ENCODE measurements at regions not wholly inside any gene's neighbourhood (a gene's known extent, or its start where the extent isn't known, plus 50 kb on each side); places are given as distances from the start of the nearest gene placed in this dataset.
"Not testable (repeated sequence)": the region's sequence is repeated elsewhere in the genome, so short reads cannot be mapped to it uniquely, and the experiment has no call there.

GRCh38 chr5:101505891-101506570 is 602.9 kb upstream of the ST8SIA4 start:
- H3K4me1 ChIP-seq (ENCODE audit: control insufficient read depth, insufficient read depth, low read length): no peaks in the 10 kb centered on the region

DNA sequence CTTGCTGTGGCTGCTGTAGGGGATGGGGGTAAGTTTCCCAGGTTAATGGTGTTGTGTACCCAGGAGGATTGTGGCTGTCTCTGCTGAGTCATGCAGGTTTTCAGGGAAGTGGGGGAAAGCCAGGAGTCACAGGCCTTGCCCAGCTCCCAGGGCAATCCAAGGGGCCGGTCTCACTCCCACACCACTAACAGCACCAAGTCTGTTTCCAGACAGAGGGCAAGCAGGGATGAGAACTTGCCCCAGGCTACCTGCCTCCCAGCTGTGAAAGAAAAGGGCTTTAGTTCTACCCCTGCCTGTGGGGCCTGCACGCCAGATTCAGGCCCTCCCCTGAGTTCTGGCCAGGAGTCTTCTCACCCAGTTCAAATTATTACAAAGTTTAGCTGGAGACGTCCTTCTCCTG is 579.8 kb upstream of the ST8SIA4 start:
- Histone ChIP-seq H3K27me3 (ENCODE audit: control insufficient read depth, insufficient read depth, low read length, poor library complexity, severe bottlenecking) (no peaks in the 10 kb centered on the region), H3K4me1 (ENCODE audit: control insufficient read depth, insufficient read depth, low read length) (no peaks in the 10 kb centered on the region), H3K36me3 (ENCODE audit: control insufficient read depth, insufficient read depth, low read length) (no peaks in the 10 kb centered on the region), H3K9me3 (ENCODE audit: control insufficient read depth, low read length) (no peaks in the 10 kb centered on the region), H3K4me3 (ENCODE audit: insufficient read depth, low read depth, low read length) (no peak overlapping the region), H3K27ac (ENCODE audit: insufficient read depth, low read depth, low read length, poor library complexity, severe bottlenecking) (no peak overlapping the region)
- WGBS, 2 experiments: 60 to 62% methylated on average over 3 of the region's 3 CpGs

More at GRCh38 chr5:101505891-101506570, 602.9 kb upstream of the ST8SIA4 start:
- no peaks in the 10 kb centered on the region for H3K27me3 ChIP-seq (ENCODE audit: control insufficient read depth, insufficient read depth, low read length, poor library complexity, severe bottlenecking)
- no peaks in the 10 kb centered on the region for H3K36me3 ChIP-seq (ENCODE audit: control insufficient read depth, insufficient read depth, low read length)
- no peak overlapping the region for H3K27ac ChIP-seq (ENCODE audit: insufficient read depth, low read depth, low read length, poor library complexity, severe bottlenecking)
- H3K9me3 ChIP-seq (ENCODE audit: control insufficient read depth, low read length): no peaks in the 10 kb centered on the region
- WGBS, 2 experiments: 94 to 96% methylated on average over 25 of the region's 25 CpGs
- no peak overlapping the region for H3K4me3 ChIP-seq (ENCODE audit: insufficient read depth, low read depth, low read length)

- Histone ChIP-seq H3K4me1 (ENCODE audit: control insufficient read depth, insufficient read depth, low read length) (no peaks in the 10 kb centered on the region), H3K9me3 (ENCODE audit: control insufficient read depth, low read length) (no peaks in the 10 kb centered on the region), H3K27me3 (ENCODE audit: control insufficient read depth, insufficient read depth, low read length, poor library complexity, severe bottlenecking) (no peaks in the 10 kb centered on the region), H3K36me3 (ENCODE audit: control insufficient read depth, insufficient read depth, low read length) (no peaks in the 10 kb centered on the region), H3K4me3 (ENCODE audit: insufficient read depth, low read depth, low read length) (no peak overlapping the region), H3K27ac (ENCODE audit: insufficient read depth, low read depth, low read length, poor library complexity, severe bottlenecking) (no peak overlapping the region)
- 100% methylated on average over 1 of the region's 1 CpG; no CpG with 5 or more reads in 1 of the 2 experiments for WGBS, 2 experiments
These were observed 570.4 kb upstream of the ST8SIA4 start for GRCh38 chr5:101473483-101473882.

GRCh38 chr5:101461455-101461854 is 558.4 kb upstream of the ST8SIA4 start:
- no peaks in the 10 kb centered on the region for H3K9me3 ChIP-seq (ENCODE audit: control insufficient read depth, low read length)
- H3K27me3 ChIP-seq (ENCODE audit: control insufficient read depth, insufficient read depth, low read length, poor library complexity, severe bottlenecking): no peaks in the 10 kb centered on the region
- no peak overlapping the region for H3K4me3 ChIP-seq (ENCODE audit: insufficient read depth, low read depth, low read length)
- H3K27ac ChIP-seq (ENCODE audit: insufficient read depth, low read depth, low read length, poor library complexity, severe bottlenecking): no peak overlapping the region
- H3K4me1 ChIP-seq (ENCODE audit: control insufficient read depth, insufficient read depth, low read length): no peaks in the 10 kb centered on the region
- no peaks in the 10 kb centered on the region for H3K36me3 ChIP-seq (ENCODE audit: control insufficient read depth, insufficient read depth, low read length)

DNA sequence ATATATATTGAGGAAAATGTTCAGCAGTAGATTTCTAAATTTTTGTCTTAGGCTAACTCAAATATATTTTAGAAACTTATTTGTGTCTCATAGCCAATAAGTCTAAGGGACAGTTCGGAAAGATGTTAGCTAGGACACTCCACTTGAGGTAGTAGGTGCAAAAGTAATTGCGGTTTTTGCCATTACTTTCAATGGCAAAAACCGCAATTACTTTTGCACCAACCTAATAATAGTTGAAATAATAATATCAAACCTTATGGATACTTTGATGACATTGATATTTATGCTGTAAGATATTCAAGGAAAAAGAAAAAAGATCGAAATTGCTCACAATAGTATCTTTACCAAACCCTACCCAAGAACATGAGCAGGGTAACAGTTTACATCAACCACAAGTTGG is 555.5 kb upstream of the ST8SIA4 start:
- no peaks in the 10 kb centered on the region for H3K4me1 ChIP-seq (ENCODE audit: control insufficient read depth, insufficient read depth, low read length)
- no peaks in the 10 kb centered on the region for H3K27me3 ChIP-seq (ENCODE audit: control insufficient read depth, insufficient read depth, low read length, poor library complexity, severe bottlenecking)
- no peaks in the 10 kb centered on the region for H3K36me3 ChIP-seq (ENCODE audit: control insufficient read depth, insufficient read depth, low read length)
- no peak overlapping the region for H3K27ac ChIP-seq (ENCODE audit: insufficient read depth, low read depth, low read length, poor library complexity, severe bottlenecking)
- WGBS, 2 experiments: 100% methylated on average over 2 of the region's 4 CpGs; no CpG with 5 or more reads in 1 of the 2 experiments
- no peaks in the 10 kb centered on the region for H3K9me3 ChIP-seq (ENCODE audit: control insufficient read depth, low read length)
- no peak overlapping the region for H3K4me3 ChIP-seq (ENCODE audit: insufficient read depth, low read depth, low read length)

DNA sequence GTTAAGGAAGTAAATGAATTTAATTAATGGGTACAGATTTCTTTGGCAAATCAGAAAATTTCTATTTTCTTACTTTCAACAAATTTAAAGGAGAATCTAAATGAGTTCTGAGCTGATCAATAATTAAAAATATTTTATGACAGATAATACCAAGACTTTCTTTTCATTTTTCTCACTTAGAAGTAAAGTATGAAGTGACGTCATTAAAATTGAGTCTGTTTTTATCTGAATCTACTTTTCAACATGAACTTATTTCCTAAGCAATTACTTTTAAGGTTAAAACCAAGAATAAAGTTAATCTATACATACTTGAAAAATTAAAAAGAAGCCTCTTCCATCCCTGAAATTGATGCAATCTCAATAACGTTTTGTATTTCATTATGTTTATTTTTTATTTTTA is 552.8 kb upstream of the ST8SIA4 start:
- Histone ChIP-seq H3K4me1 (ENCODE audit: control insufficient read depth, insufficient read depth, low read length) (no peaks in the 10 kb centered on the region), H3K36me3 (ENCODE audit: control insufficient read depth, insufficient read depth, low read length) (no peaks in the 10 kb centered on the region), H3K27me3 (ENCODE audit: control insufficient read depth, insufficient read depth, low read length, poor library complexity, severe bottlenecking) (no peaks in the 10 kb centered on the region), H3K4me3 (ENCODE audit: insufficient read depth, low read depth, low read length) (no peak overlapping the region), H3K9me3 (ENCODE audit: control insufficient read depth, low read length) (no peaks in the 10 kb centered on the region), H3K27ac (ENCODE audit: insufficient read depth, low read depth, low read length, poor library complexity, severe bottlenecking) (no peak overlapping the region)
- WGBS, 2 experiments: no CpG with 5 or more reads among the region's 2 CpGs

GRCh38 chr5:101455048-101455447 is 552.0 kb upstream of the ST8SIA4 start:
- Histone ChIP-seq H3K36me3 (ENCODE audit: control insufficient read depth, insufficient read depth, low read length) (no peaks in the 10 kb centered on the region), H3K4me3 (ENCODE audit: insufficient read depth, low read depth, low read length) (no peak overlapping the region), H3K27me3 (ENCODE audit: control insufficient read depth, insufficient read depth, low read length, poor library complexity, severe bottlenecking) (no peaks in the 10 kb centered on the region), H3K27ac (ENCODE audit: insufficient read depth, low read depth, low read length, poor library complexity, severe bottlenecking) (no peak overlapping the region), H3K9me3 (ENCODE audit: control insufficient read depth, low read length) (no peaks in the 10 kb centered on the region), H3K4me1 (ENCODE audit: control insufficient read depth, insufficient read depth, low read length) (no peaks in the 10 kb centered on the region)
- WGBS, 2 experiments: 93 to 100% methylated on average over 1 of the region's 1 CpG

DNA sequence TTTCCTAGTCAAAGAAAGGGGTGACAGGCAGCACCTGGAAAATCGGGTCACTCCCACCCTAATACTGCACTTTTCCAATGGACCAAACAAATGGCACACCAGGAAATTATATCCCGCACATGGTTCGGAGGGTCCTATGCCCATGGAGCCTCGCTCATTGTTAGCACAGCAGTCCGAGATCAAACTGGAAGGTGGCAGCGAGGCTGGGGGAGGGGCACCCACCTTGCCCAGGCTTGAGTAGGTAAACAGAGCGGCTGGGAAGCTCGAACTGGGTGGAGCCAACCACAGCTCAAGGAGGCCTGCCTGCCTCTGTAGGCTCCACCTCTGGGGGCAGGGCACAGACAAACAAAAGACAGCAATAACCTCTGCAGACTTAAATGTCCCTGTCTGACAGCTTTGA is 539.2 kb upstream of the ST8SIA4 start:
- H3K4me3 ChIP-seq (ENCODE audit: insufficient read depth, low read depth, low read length); H3K27ac ChIP-seq (ENCODE audit: insufficient read depth, low read depth, low read length, poor library complexity, severe bottlenecking); H3K9me3 ChIP-seq (ENCODE audit: control insufficient read depth, low read length); H3K36me3 ChIP-seq (ENCODE audit: control insufficient read depth, insufficient read depth, low read length); H3K4me1 ChIP-seq (ENCODE audit: control insufficient read depth, insufficient read depth, low read length); H3K27me3 ChIP-seq (ENCODE audit: control insufficient read depth, insufficient read depth, low read length, poor library complexity, severe bottlenecking): not testable (repeated sequence)
- WGBS, 2 experiments: 94 to 96% methylated on average over 8 of the region's 8 CpGs

- WGBS, 2 experiments: 96 to 98% methylated on average over 2 of the region's 2 CpGs
- Histone ChIP-seq H3K4me3 (ENCODE audit: insufficient read depth, low read depth, low read length) (no peak overlapping the region), H3K27ac (ENCODE audit: insufficient read depth, low read depth, low read length, poor library complexity, severe bottlenecking) (no peak overlapping the region), H3K4me1 (ENCODE audit: control insufficient read depth, insufficient read depth, low read length) (no peaks in the 10 kb centered on the region), H3K9me3 (ENCODE audit: control insufficient read depth, low read length) (no peaks in the 10 kb centered on the region), H3K36me3 (ENCODE audit: control insufficient read depth, insufficient read depth, low read length) (no peaks in the 10 kb centered on the region), H3K27me3 (ENCODE audit: control insufficient read depth, insufficient read depth, low read length, poor library complexity, severe bottlenecking) (no peaks in the 10 kb centered on the region)
These were observed 537.1 kb upstream of the ST8SIA4 start for GRCh38 chr5:101440173-101440572.

DNA sequence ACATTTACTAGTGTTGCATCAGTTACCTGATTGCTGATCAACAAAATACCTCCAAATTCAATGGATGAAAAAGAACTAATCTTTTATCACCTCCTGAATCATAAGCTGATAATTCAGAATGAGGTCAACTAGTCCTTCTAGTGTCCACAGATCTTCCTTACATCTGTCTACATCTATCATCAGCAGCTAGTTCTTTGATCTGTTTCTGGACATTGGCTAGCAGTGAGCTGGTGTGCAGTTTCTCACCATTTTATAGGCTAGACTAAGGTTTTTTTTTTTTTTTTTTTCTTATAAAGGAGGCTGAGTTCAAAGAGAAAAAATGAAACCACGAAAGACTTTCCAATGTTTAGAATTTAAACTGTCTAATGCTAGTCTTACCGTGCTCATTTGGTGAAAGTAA is 534.3 kb upstream of the ST8SIA4 start:
- Histone ChIP-seq H3K27me3 (ENCODE audit: control insufficient read depth, insufficient read depth, low read length, poor library complexity, severe bottlenecking) (no peaks in the 10 kb centered on the region), H3K4me3 (ENCODE audit: insufficient read depth, low read depth, low read length) (no peak overlapping the region), H3K9me3 (ENCODE audit: control insufficient read depth, low read length) (no peaks in the 10 kb centered on the region), H3K27ac (ENCODE audit: insufficient read depth, low read depth, low read length, poor library complexity, severe bottlenecking) (no peak overlapping the region), H3K36me3 (ENCODE audit: control insufficient read depth, insufficient read depth, low read length) (no peaks in the 10 kb centered on the region), H3K4me1 (ENCODE audit: control insufficient read depth, insufficient read depth, low read length) (no peaks in the 10 kb centered on the region)
- WGBS, 2 experiments: 96 to 98% methylated on average over 2 of the region's 2 CpGs

- 84 to 89% methylated on average over 2 of the region's 2 CpGs for WGBS, 2 experiments
- H3K9me3 ChIP-seq (ENCODE audit: control insufficient read depth, low read length): no peaks in the 10 kb centered on the region
- H3K4me1 ChIP-seq (ENCODE audit: control insufficient read depth, insufficient read depth, low read length): no peaks in the 10 kb centered on the region
- H3K27me3 ChIP-seq (ENCODE audit: control insufficient read depth, insufficient read depth, low read length, poor library complexity, severe bottlenecking): no peaks in the 10 kb centered on the region
- H3K27ac ChIP-seq (ENCODE audit: insufficient read depth, low read depth, low read length, poor library complexity, severe bottlenecking): no peak overlapping the region
- H3K4me3 ChIP-seq (ENCODE audit: insufficient read depth, low read depth, low read length): no peak overlapping the region
- no peaks in the 10 kb centered on the region for H3K36me3 ChIP-seq (ENCODE audit: control insufficient read depth, insufficient read depth, low read length)
These were observed 532.7 kb upstream of the ST8SIA4 start for GRCh38 chr5:101435768-101436167.

Data from ectodermal cell (in vitro differentiated cells).